Body of pancreas (tissue), 4 donors: ENCODE measurements at regions not wholly inside any gene's neighbourhood (a gene's known extent, or its start where the extent isn't known, plus 50 kb on each side); places are given as distances from the start of the nearest gene placed in this dataset.

Source experiments
- ATAC-seq: fragments of 150-250 bp; one replicate; pipeline ENCODE4 v1.9.1; 2016
- DNase-seq, 4 donors: peaks; one replicate each; pipeline ENCODE4 v3.0.0-alpha.2; 2019
- H3K27ac ChIP-seq, 4 donors: fragments of 200-600 bp; sonication (generic); 1 replicate in 3 of 4; 2 replicates in 1 of 4; pipeline versions ENCODE4 v1.5.1 to v1.6.1; 2016 to 2019; ENCODE audit warnings: mild to moderate bottlenecking in 1 of 4, mixed read lengths in 1 of 4, moderate library complexity in 1 of 4
- H3K27me3 ChIP-seq, 2 donors: fragments of 200-600 bp; sonication (generic); one replicate each; pipeline ENCODE4 v1.6.0; 2016; ENCODE audit warnings: mild to moderate bottlenecking in 1 of 2
- H3K36me3 ChIP-seq, 2 donors: fragments of 200-600 bp; sonication (generic); replicated peaks in 1 of 2; 2 replicates each; pipeline ENCODE4 v1.5.1; 2016; ENCODE audit warnings: low read depth in 2 of 2; ENCODE audit not compliant: insufficient read depth in 1 of 2
- H3K4me1 ChIP-seq: fragments of 200-600 bp; sonication (generic); one replicate; pipeline ENCODE4 v1.6.0; 2016
- H3K4me3 ChIP-seq, 2 donors: fragments of 200-600 bp; sonication (generic); 1 replicate in 1 of 2; 2 replicates in 1 of 2; pipeline ENCODE4 v1.5.1; 2016 to 2019
- H3K9me3 ChIP-seq, 3 donors: fragments of 200-600 bp; sonication (generic); 1 replicate in 2 of 3; 2 replicates in 1 of 3; pipeline ENCODE4 v1.5.1; 2016
- POLR2A ChIP-seq, 3 donors: fragments of 450-650 bp; IDR thresholded peaks; one replicate each; pipeline ENCODE4 v1.6.1; 2016; ENCODE audit warnings: antibody characterized with exemption in 3 of 3, mild to moderate bottlenecking in 2 of 3
- WGBS, 2 donors: methylation state at CpG; one replicate each; pipeline ENCODE4 v1.1.5; 2017; 5-methylcytosine and 5-hydroxymethylcytosine counted together
- intact Hi-C: fragments of 100-400 bp; cut with DNase I; formaldehyde crosslinking; loops from one replicate; pipeline ENCODE4 v1.15.1; 2023
- TF ChIP-seq, protein P1 (sequence below), 7 experiments: fragments of 450-650 bp in 4 of 7; fragments of 200-600 bp in 3 of 7; sonication (generic) in 3 of 7; IDR thresholded peaks; one replicate each; pipeline ENCODE4 v1.5.1; 2016 to 2019; ENCODE audit warnings: antibody characterized with exemption in 7 of 7

DNA sequence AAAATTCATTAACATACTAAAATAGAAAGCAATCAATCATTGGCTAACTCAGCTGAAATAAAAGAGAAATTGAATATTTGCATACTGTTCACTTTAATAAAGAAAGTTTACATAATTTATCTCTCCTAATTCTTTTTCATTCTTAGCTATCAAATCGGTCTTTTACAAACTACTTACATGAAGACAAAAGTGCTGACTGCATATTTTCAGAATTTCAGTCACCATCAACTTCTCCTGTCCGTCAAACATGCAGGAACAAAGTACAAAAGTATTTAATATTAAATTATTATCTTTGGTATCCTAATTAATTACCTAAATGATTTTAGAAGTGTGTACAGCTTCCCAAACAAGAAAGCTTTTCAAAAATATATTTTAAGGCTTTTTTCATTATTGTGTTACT is 248.4 kb downstream of the CYLC2 start:
- TF ChIP-seq, protein P1, sequence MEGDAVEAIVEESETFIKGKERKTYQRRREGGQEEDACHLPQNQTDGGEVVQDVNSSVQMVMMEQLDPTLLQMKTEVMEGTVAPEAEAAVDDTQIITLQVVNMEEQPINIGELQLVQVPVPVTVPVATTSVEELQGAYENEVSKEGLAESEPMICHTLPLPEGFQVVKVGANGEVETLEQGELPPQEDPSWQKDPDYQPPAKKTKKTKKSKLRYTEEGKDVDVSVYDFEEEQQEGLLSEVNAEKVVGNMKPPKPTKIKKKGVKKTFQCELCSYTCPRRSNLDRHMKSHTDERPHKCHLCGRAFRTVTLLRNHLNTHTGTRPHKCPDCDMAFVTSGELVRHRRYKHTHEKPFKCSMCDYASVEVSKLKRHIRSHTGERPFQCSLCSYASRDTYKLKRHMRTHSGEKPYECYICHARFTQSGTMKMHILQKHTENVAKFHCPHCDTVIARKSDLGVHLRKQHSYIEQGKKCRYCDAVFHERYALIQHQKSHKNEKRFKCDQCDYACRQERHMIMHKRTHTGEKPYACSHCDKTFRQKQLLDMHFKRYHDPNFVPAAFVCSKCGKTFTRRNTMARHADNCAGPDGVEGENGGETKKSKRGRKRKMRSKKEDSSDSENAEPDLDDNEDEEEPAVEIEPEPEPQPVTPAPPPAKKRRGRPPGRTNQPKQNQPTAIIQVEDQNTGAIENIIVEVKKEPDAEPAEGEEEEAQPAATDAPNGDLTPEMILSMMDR (IDR thresholded peaks at IDR 0.05), result no peak
- no peak for TF ChIP-seq POLR2A (IDR thresholded peaks at IDR 0.05)
- WGBS, 2 donors, result 10 to 33% methylated on average over 2 of the region's 2 CpGs
- no peaks in the 10 kb centered on the region for H3K9me3 ChIP-seq
- DNase-seq (no peak), ATAC-seq (no peak)
- H3K4me3 ChIP-seq, result no peak overlapping the region
- H3K36me3 ChIP-seq, result no peaks in the 10 kb centered on the region
- no peaks in the 10 kb centered on the region for H3K27me3 ChIP-seq
- intact Hi-C loops, result no loop called here
- H3K4me1 ChIP-seq, result no peaks in the 10 kb centered on the region
- H3K27ac ChIP-seq, result no peak overlapping the region

DNA sequence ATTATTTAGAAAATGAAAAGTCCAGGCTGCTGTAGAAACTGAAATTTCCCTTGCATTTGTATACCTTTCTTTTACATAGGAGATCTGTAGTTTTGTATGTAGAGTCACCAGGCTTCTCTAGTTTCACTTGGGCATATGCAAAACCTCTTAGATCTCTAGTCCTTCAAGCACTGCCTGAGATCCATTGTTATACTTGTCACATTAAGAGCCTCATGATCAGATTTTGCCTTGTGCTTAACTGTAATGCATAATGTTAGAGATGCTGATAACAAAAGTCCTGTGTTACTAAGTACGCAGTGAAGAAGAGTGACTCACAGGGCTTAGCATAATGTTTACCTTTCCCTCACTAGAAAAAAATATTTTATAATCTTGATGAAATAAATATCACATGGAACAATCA is 250.2 kb downstream of the CYLC2 start:
- intact Hi-C loops, result no loop called here
- no peak for TF ChIP-seq POLR2A (IDR thresholded peaks at IDR 0.05)
- TF ChIP-seq, protein P1 (IDR thresholded peaks at IDR 0.05), result no peak
- 36 to 47% methylated on average over 1 of the region's 1 CpG for WGBS, 2 donors

DNA sequence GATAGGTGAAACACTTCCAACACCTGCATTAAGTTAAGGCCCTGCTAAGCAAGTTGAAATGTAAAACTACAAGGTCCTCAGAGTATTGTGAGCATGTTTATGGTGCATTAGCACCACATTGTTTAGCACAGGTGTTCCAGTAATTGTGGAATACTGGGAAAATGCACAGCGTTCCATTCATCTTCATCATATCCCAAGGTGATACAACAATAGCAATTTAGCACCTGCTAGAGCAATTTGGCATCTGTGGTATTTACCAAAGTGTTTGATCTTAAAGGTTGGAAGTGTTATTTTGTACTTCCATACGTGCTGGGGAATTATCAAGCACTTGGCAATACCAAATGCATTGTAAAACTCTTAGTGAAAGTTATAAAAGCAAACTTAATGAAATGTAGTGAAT is 266.8 kb downstream of the CYLC2 start:
- DNase-seq, result no peak
- TF ChIP-seq, protein P1 (IDR thresholded peaks at IDR 0.05), result no peak
- no peak for TF ChIP-seq POLR2A (IDR thresholded peaks at IDR 0.05)
- no peaks in the 10 kb centered on the region for H3K27me3 ChIP-seq
- H3K27ac ChIP-seq, result no peak overlapping the region
- ATAC-seq, result no peak
- no peak overlapping the region for H3K4me3 ChIP-seq
- H3K36me3 ChIP-seq, result no peaks in the 10 kb centered on the region
- WGBS, 2 donors, result 24 to 31% methylated on average over 2 of the region's 2 CpGs
- intact Hi-C loops, result no loop called here
- H3K4me1 ChIP-seq, result no peaks in the 10 kb centered on the region
- H3K9me3 ChIP-seq, result no peaks in the 10 kb centered on the region

More for the DNA sequence above, 250.2 kb downstream of the CYLC2 start:
- ATAC-seq, result no peak
- no peaks in the 10 kb centered on the region for H3K27me3 ChIP-seq
- no peak overlapping the region for H3K27ac ChIP-seq
- no peaks in the 10 kb centered on the region for H3K36me3 ChIP-seq
- DNase-seq, result no peak
- H3K4me1 ChIP-seq, result no peaks in the 10 kb centered on the region
- H3K4me3 ChIP-seq, result no peak overlapping the region
- H3K9me3 ChIP-seq, result no peaks in the 10 kb centered on the region

DNA sequence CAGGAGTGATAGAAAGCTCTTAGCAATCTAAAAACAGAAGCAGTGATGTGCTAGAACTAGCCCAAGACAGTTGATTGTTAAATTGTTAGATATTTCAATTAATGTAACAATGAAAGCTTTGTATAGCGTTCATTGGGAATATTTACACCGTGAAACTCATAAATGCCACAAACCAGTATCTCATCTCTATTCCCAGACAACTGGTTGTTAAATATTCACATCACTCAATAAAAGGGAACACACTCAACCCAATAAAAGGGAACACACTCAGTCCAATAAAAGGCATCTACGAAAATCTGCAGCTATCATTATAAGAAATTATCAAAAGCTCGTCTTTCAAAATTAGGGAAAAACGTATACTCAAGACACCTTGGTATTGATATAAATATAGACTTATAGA is 270.9 kb downstream of the CYLC2 start:
- H3K27ac ChIP-seq, result no peak overlapping the region
- ATAC-seq, result no peak
- H3K27me3 ChIP-seq, result no peaks in the 10 kb centered on the region
- no peak overlapping the region for H3K4me3 ChIP-seq
- no peaks in the 10 kb centered on the region for H3K4me1 ChIP-seq
- H3K36me3 ChIP-seq, result no peaks in the 10 kb centered on the region
- 61 to 80% methylated on average over 5 of the region's 5 CpGs for WGBS, 2 donors
- intact Hi-C loops, result no loop called here
- DNase-seq, result no peak
- no peak for TF ChIP-seq POLR2A (IDR thresholded peaks at IDR 0.05)
- TF ChIP-seq, protein P1 (IDR thresholded peaks at IDR 0.05), result no peak
- no peaks in the 10 kb centered on the region for H3K9me3 ChIP-seq

DNA sequence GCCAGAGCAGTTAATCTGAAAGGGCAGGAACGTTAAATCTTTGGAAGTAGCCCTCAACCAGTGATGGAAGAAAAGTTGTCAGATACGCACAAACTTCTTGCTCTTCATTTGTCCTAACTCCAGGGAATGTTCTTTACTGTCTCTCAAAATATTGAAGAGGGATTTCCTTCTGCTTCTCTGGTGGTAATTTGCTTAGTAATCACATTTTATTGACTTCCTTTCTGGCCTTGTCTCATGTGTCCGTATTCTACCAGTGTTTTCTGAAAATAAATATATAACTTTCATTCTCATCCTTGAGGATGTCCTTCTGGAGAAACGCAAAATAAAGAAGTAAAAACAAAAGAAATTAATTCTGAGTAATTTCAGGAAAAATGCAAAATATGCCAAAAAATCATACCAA is 282.1 kb downstream of the CYLC2 start:
- Histone ChIP-seq H3K27me3 (no peaks in the 10 kb centered on the region), H3K27ac (no peak overlapping the region), H3K4me1 (no peaks in the 10 kb centered on the region), H3K9me3 (no peaks in the 10 kb centered on the region), H3K36me3 (no peaks in the 10 kb centered on the region), H3K4me3 (no peak overlapping the region)
- intact Hi-C loops, result no loop called here
- no peak for ATAC-seq
- DNase-seq, result no peak
- TF ChIP-seq POLR2A (IDR thresholded peaks at IDR 0.05), result no peak
- TF ChIP-seq, protein P1 (IDR thresholded peaks at IDR 0.05), result no peak
- WGBS, 2 donors, result 54 to 60% methylated on average over 4 of the region's 4 CpGs
